Colonic mucosa (tissue), 4 donors: ENCODE measurements at regions not wholly inside any gene's neighbourhood (a gene's known extent, or its start where the extent isn't known, plus 50 kb on each side); places are given as distances from the start of the nearest gene placed in this dataset.

Source experiments
- DNase-seq: peaks from one replicate; pipeline ENCODE4 v3.0.0-alpha.2; 2020
- H3K27ac ChIP-seq: fragments of 200-600 bp; one replicate; pipeline ENCODE4 v1.8.0; 2021
- H3K27me3 ChIP-seq: fragments of 200-600 bp; one replicate; pipeline ENCODE4 v1.8.0; 2021
- H3K36me3 ChIP-seq: fragments of 200-600 bp; one replicate; pipeline ENCODE4 v1.8.0; 2021
- H3K4me1 ChIP-seq: fragments of 200-600 bp; one replicate; pipeline ENCODE4 v1.8.0; 2021; ENCODE audit warnings: mild to moderate bottlenecking
- H3K4me3 ChIP-seq: fragments of 200-600 bp; one replicate; pipeline ENCODE4 v1.8.0; 2021
- H3K9ac ChIP-seq, 2 donors: one replicate each; pipeline ENCODE4 v1.7.0; 2013; ENCODE audit warnings: control low read depth in 2 of 2, low read depth in 2 of 2, low read length in 2 of 2
- H3K9me3 ChIP-seq: fragments of 200-600 bp; one replicate; pipeline ENCODE4 v1.8.0; 2021
- intact Hi-C: fragments of 100-400 bp; cut with DNase I; formaldehyde crosslinking; loops from one replicate; pipeline ENCODE4 v1.14.1; 2022
- TF ChIP-seq, protein P1 (sequence below): fragments of 200-600 bp; IDR thresholded peaks from one replicate; pipeline ENCODE4 v1.8.0; 2022; ENCODE audit warnings: antibody characterized with exemption, mild to moderate bottlenecking
- donor health status: healthy.
- donor health status: DM: no; HTN: no; CAD: no.
- donor health status: DM: no; HTN: no; CAD: no.

DNA sequence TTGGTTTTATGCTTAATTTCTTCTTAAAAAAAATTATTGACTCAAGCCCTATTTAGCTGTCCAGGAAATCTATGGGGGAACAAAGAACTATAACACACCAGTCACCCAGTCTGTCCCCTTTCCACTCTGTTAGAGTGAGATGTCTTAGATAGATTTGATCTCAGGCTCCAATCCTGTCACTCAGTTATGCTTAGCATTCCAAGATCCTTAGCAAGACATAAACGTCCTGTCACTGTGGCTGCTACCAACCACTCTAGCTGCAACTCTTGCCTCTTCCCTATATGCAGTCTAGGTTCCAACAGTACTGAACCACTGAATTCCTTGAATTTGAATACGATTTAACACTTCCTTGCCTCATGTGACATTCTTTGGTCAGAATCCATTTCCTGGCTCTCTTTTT, 241.9 kb upstream of the NWD2 start:
- TF ChIP-seq, protein P1, sequence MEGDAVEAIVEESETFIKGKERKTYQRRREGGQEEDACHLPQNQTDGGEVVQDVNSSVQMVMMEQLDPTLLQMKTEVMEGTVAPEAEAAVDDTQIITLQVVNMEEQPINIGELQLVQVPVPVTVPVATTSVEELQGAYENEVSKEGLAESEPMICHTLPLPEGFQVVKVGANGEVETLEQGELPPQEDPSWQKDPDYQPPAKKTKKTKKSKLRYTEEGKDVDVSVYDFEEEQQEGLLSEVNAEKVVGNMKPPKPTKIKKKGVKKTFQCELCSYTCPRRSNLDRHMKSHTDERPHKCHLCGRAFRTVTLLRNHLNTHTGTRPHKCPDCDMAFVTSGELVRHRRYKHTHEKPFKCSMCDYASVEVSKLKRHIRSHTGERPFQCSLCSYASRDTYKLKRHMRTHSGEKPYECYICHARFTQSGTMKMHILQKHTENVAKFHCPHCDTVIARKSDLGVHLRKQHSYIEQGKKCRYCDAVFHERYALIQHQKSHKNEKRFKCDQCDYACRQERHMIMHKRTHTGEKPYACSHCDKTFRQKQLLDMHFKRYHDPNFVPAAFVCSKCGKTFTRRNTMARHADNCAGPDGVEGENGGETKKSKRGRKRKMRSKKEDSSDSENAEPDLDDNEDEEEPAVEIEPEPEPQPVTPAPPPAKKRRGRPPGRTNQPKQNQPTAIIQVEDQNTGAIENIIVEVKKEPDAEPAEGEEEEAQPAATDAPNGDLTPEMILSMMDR = no peak
- Histone ChIP-seq H3K4me3 (no peak overlapping the region), H3K9ac (no peak overlapping the region), H3K27me3 (no peaks in the 10 kb centered on the region), H3K36me3 (no peaks in the 10 kb centered on the region), H3K27ac (no peak overlapping the region), H3K4me1 (no peaks in the 10 kb centered on the region), H3K9me3 (no peaks in the 10 kb centered on the region)
- intact Hi-C loops = no loop called here
- DNase-seq = no peak

DNA sequence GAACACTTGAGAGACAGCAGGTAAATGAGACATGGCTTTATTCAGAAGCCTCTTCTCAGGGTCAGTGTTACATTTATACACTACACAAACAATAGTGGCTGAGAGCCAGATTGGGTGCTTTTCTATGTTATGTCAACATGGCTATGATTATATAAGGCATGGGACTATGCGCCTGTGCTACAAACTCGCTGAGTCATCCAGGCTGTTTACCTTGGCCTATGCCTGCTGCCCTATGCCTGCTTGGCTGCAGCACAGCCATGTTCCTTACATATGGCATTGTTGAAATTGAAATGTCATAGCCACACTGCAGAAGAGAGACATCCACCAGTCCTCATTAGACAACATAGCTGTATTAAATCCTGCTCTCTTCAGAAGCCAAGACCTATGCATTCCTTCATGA, 236.3 kb upstream of the NWD2 start:
- Histone ChIP-seq H3K9ac (no peak overlapping the region), H3K27ac (no peak overlapping the region), H3K27me3 (no peaks in the 10 kb centered on the region), H3K4me1 (no peaks in the 10 kb centered on the region), H3K36me3 (no peaks in the 10 kb centered on the region), H3K9me3 (no peaks in the 10 kb centered on the region), H3K4me3 (no peak overlapping the region)
- intact Hi-C loops = no loop called here
- TF ChIP-seq, protein P1 = no peak
- DNase-seq = peak; percentile 77

DNA sequence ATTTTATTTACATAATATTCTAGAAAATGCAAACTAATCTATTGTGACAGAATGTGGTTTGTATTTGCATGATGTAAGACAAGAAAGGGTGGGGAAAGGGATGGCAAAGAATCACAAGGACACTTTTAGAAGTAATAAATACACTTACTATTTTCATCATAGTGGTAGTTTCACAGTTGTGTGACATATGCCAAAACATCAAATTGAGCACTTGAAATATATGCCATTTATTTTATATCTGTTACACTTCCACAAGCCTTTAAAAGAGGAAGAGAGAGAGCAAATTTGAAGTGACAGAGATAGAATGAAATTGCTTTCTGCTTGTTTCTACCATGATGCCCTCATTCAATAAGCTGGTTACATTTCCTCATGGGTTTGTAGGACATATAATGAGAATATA, 230.0 kb upstream of the NWD2 start:
- Histone ChIP-seq H3K9ac (no peak overlapping the region), H3K27ac (no peak overlapping the region), H3K4me1 (no peaks in the 10 kb centered on the region), H3K9me3 (no peaks in the 10 kb centered on the region), H3K27me3 (no peaks in the 10 kb centered on the region), H3K36me3 (no peaks in the 10 kb centered on the region), H3K4me3 (no peak overlapping the region)
- TF ChIP-seq, protein P1 = no peak
- no peak for DNase-seq
- intact Hi-C loops = no loop called here

DNA sequence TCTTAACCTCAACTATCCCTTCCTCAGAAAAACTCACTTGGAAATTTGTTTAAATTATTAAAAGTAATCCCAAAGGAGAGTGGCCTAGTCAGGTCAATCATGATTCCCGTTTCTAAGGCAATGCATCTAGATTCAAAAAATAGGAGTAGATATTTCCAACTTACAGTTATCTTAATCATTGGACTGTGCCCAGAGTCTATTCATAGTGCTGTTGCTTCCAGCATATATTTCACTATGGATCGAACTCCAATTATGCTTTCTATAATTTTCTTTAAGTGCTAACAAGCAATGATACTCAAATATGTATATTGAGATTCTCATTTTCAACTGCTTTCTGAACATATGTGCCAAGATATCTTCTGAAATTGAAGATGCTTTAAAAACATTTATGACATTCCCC, 229.2 kb upstream of the NWD2 start:
- H3K4me3 ChIP-seq = no peak overlapping the region
- TF ChIP-seq, protein P1 = no peak
- no peak for DNase-seq
- intact Hi-C loops = no loop called here
- no peaks in the 10 kb centered on the region for H3K9me3 ChIP-seq
- H3K9ac ChIP-seq = no peak overlapping the region
- no peaks in the 10 kb centered on the region for H3K4me1 ChIP-seq
- H3K36me3 ChIP-seq = no peaks in the 10 kb centered on the region
- no peaks in the 10 kb centered on the region for H3K27me3 ChIP-seq
- H3K27ac ChIP-seq = no peak overlapping the region

DNA sequence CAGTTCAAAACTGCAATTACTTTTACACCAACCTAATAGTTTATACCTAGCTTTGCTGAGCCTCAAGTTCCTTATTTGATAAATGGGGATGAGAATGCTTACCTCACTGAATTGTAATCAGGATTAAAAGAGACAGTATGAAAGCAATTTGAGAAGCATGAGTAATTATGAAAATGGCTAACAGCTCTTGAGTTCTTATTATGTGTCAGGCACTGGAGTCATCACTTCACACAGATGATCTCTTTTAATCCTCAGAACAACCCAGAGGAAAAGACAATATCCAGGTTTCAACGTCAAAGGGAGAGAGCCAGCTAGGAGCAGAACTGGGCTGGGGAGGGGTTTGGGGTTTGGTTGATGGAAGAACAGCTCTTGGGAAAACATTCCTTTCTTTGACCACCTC, 221.0 kb upstream of the NWD2 start:
- H3K9me3 ChIP-seq = no peaks in the 10 kb centered on the region
- intact Hi-C loops = no loop called here
- DNase-seq = no peak
- no peaks in the 10 kb centered on the region for H3K36me3 ChIP-seq
- TF ChIP-seq, protein P1 = no peak
- H3K4me1 ChIP-seq = no peaks in the 10 kb centered on the region
- no peaks in the 10 kb centered on the region for H3K27me3 ChIP-seq
- H3K9ac ChIP-seq = no peak overlapping the region
- H3K4me3 ChIP-seq = no peak overlapping the region
- no peak overlapping the region for H3K27ac ChIP-seq

DNA sequence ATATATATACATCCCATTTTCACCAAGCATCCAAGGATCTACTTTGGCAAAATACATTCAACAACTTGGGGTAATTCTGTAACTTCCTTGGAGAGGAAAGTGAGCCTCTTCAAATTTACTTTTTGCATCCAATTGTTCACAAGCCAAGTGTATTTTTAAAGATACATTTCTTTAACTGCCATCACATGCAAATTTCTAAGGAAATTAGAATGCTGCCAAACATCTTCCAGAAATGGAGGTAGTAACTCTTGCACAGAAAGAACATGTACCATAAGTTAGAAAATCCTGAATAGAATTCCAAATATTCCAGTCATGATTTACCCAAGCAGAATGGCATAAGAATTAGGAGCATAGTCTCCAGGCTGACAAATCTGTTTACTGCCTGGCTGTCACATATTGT, 220.5 kb upstream of the NWD2 start:
- no peak overlapping the region for H3K4me3 ChIP-seq
- no peaks in the 10 kb centered on the region for H3K9me3 ChIP-seq
- intact Hi-C loops = no loop called here
- no peak overlapping the region for H3K27ac ChIP-seq
- no peaks in the 10 kb centered on the region for H3K27me3 ChIP-seq
- TF ChIP-seq, protein P1 = no peak
- no peak for DNase-seq
- H3K4me1 ChIP-seq = no peaks in the 10 kb centered on the region
- H3K9ac ChIP-seq = no peak overlapping the region
- no peaks in the 10 kb centered on the region for H3K36me3 ChIP-seq
